ENCODE measurements at regions not wholly inside any gene's neighbourhood (a gene's known extent, or its start where the extent isn't known, plus 50 kb on each side); places are given as distances from the start of the nearest gene placed in this dataset.

GRCh38 chr11:45737056-45737455 lies 67.9 kb upstream of the SLC35C1 start:
- Histone ChIP-seq H3K79me2 (ENCODE audit: insufficient read depth, low read depth, low read length) (no peaks in the 10 kb centered on the region), H3K36me3 (ENCODE audit: insufficient read depth, low read length) (no peaks in the 10 kb centered on the region), H3K4me1 (ENCODE audit: insufficient read depth, low read length, poor library complexity, severe bottlenecking) (no peaks in the 10 kb centered on the region), H3K9me3 (ENCODE audit: low read length) (no peaks in the 10 kb centered on the region), H3K27ac (ENCODE audit: low read depth, low read length, poor library complexity, severe bottlenecking) (no peak overlapping the region), H3K9me2 (ENCODE audit: insufficient read depth, low read length) (no peaks in the 10 kb centered on the region), H3K4me3 (ENCODE audit: low read depth, low read length, poor library complexity, severe bottlenecking) (no peak overlapping the region), H2AFZ (ENCODE audit: low read length) (no peak overlapping the region), H3K4me2 (ENCODE audit: low read length) (no peak overlapping the region), H4K20me1 (ENCODE audit: insufficient read depth, low read length) (no peaks in the 10 kb centered on the region)
- BruUV-seq (replicated peaks), result no TSS peak
- TF ChIP-seq EZH2phosphoT487 (IDR thresholded peaks at IDR 0.05; ENCODE audit: borderline replicate concordance, low read depth, low read length), result no peak
- TF ChIP-seq CTCF (conservative IDR thresholded peaks at IDR 0.05; ENCODE audit: low read length), result no peak
- POLR2A ChIA-PET, result no interaction called here
- intact Hi-C loops (cut with micrococcal nuclease; ENCODE audit: unreplicated experiment), result no loop called here
- CTCF ChIA-PET (ENCODE audit: unreplicated experiment), result no interaction called here
- no peak for DNase-seq (ENCODE audit: low spot score)

- H3K36me3 ChIP-seq (ENCODE audit: insufficient read depth, low read length), result no peaks in the 10 kb centered on the region
- no peaks in the 10 kb centered on the region for H3K4me1 ChIP-seq (ENCODE audit: insufficient read depth, low read length, poor library complexity, severe bottlenecking)
- intact Hi-C loops (cut with micrococcal nuclease; ENCODE audit: unreplicated experiment), result no loop called here
- TF ChIP-seq EZH2phosphoT487 (IDR thresholded peaks at IDR 0.05; ENCODE audit: borderline replicate concordance, low read depth, low read length), result no peak
- no peak for TF ChIP-seq CTCF (conservative IDR thresholded peaks at IDR 0.05; ENCODE audit: low read length)
- no peak for DNase-seq (ENCODE audit: low spot score)
- H3K9me2 ChIP-seq (ENCODE audit: insufficient read depth, low read length), result no peaks in the 10 kb centered on the region
- H3K9me3 ChIP-seq (ENCODE audit: low read length), result no peaks in the 10 kb centered on the region
- POLR2A ChIA-PET, result no interaction called here
- CTCF ChIA-PET (ENCODE audit: unreplicated experiment), result no interaction called here
- H3K4me3 ChIP-seq (ENCODE audit: low read depth, low read length, poor library complexity, severe bottlenecking), result no peak overlapping the region
- H3K79me2 ChIP-seq (ENCODE audit: insufficient read depth, low read depth, low read length), result no peaks in the 10 kb centered on the region
- no peak overlapping the region for H3K4me2 ChIP-seq (ENCODE audit: low read length)
- no peak overlapping the region for H2AFZ ChIP-seq (ENCODE audit: low read length)
- BruUV-seq (replicated peaks), result no TSS peak
- no peak overlapping the region for H3K27ac ChIP-seq (ENCODE audit: low read depth, low read length, poor library complexity, severe bottlenecking)
- H4K20me1 ChIP-seq (ENCODE audit: insufficient read depth, low read length), result no peaks in the 10 kb centered on the region
Observed at GRCh38 chr11:45736424-45736823, 68.5 kb upstream of the SLC35C1 start.

GRCh38 chr11:45733176-45733575 lies 67.8 kb upstream of the CHST1 start:
- ChIA-PET POLR2A (no interaction called here), CTCF (ENCODE audit: unreplicated experiment) (no interaction called here)
- no peaks in the 10 kb centered on the region for H3K79me2 ChIP-seq (ENCODE audit: insufficient read depth, low read depth, low read length)
- no peak for TF ChIP-seq CTCF (conservative IDR thresholded peaks at IDR 0.05; ENCODE audit: low read length)
- TF ChIP-seq EZH2phosphoT487 (IDR thresholded peaks at IDR 0.05; ENCODE audit: borderline replicate concordance, low read depth, low read length), result no peak
- no peak overlapping the region for H2AFZ ChIP-seq (ENCODE audit: low read length)
- H3K27ac ChIP-seq (ENCODE audit: low read depth, low read length, poor library complexity, severe bottlenecking), result no peak overlapping the region
- BruUV-seq (replicated peaks), result no TSS peak
- no peak overlapping the region for H3K4me2 ChIP-seq (ENCODE audit: low read length)
- no peak overlapping the region for H3K4me3 ChIP-seq (ENCODE audit: low read depth, low read length, poor library complexity, severe bottlenecking)
- no peak for DNase-seq (ENCODE audit: low spot score)
- H3K4me1 ChIP-seq (ENCODE audit: insufficient read depth, low read length, poor library complexity, severe bottlenecking), result no peaks in the 10 kb centered on the region
- H3K9me2 ChIP-seq (ENCODE audit: insufficient read depth, low read length), result no peaks in the 10 kb centered on the region
- H4K20me1 ChIP-seq (ENCODE audit: insufficient read depth, low read length), result no peaks in the 10 kb centered on the region
- no peaks in the 10 kb centered on the region for H3K9me3 ChIP-seq (ENCODE audit: low read length)
- no peaks in the 10 kb centered on the region for H3K36me3 ChIP-seq (ENCODE audit: insufficient read depth, low read length)
- intact Hi-C loops (cut with micrococcal nuclease; ENCODE audit: unreplicated experiment), result no loop called here
